ENCODE measurements at regions not wholly inside any gene's neighbourhood (a gene's known extent, or its start where the extent isn't known, plus 50 kb on each side); places are given as distances from the start of the nearest gene placed in this dataset.
"Not testable (repeated sequence)": the region's sequence is repeated elsewhere in the genome, so short reads cannot be mapped to it uniquely, and the experiment has no call there.

GRCh38 chr21:9744166-9744565 lies 777.2 kb upstream of the TPTE start:
- TF ChIP-seq, protein P1, sequence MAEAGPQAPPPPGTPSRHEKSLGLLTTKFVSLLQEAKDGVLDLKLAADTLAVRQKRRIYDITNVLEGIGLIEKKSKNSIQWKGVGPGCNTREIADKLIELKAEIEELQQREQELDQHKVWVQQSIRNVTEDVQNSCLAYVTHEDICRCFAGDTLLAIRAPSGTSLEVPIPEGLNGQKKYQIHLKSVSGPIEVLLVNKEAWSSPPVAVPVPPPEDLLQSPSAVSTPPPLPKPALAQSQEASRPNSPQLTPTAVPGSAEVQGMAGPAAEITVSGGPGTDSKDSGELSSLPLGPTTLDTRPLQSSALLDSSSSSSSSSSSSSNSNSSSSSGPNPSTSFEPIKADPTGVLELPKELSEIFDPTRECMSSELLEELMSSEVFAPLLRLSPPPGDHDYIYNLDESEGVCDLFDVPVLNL (CRISPR knock-in tag; IDR thresholded peaks at IDR 0.05; ENCODE audit: low read depth) = not testable (repeated sequence)
- TF ChIP-seq E2F6 (IDR thresholded peaks at IDR 0.05; ENCODE audit: borderline replicate concordance in 1 of 2, extremely low read depth in 1 of 2, insufficient read depth in 1 of 2, insufficient read length in 1 of 2, low read depth in 1 of 2, low read length in 1 of 2, poor library complexity in 1 of 2, severe bottlenecking in 1 of 2); U2AF1 (optimal IDR thresholded peaks at IDR 0.05; ENCODE audit: low read depth, low read length): not testable (repeated sequence)
- TF ChIP-seq, protein P2, sequence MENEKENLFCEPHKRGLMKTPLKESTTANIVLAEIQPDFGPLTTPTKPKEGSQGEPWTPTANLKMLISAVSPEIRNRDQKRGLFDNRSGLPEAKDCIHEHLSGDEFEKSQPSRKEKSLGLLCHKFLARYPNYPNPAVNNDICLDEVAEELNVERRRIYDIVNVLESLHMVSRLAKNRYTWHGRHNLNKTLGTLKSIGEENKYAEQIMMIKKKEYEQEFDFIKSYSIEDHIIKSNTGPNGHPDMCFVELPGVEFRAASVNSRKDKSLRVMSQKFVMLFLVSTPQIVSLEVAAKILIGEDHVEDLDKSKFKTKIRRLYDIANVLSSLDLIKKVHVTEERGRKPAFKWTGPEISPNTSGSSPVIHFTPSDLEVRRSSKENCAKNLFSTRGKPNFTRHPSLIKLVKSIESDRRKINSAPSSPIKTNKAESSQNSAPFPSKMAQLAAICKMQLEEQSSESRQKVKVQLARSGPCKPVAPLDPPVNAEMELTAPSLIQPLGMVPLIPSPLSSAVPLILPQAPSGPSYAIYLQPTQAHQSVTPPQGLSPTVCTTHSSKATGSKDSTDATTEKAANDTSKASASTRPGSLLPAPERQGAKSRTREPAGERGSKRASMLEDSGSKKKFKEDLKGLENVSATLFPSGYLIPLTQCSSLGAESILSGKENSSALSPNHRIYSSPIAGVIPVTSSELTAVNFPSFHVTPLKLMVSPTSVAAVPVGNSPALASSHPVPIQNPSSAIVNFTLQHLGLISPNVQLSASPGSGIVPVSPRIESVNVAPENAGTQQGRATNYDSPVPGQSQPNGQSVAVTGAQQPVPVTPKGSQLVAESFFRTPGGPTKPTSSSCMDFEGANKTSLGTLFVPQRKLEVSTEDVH (IDR thresholded peaks at IDR 0.05; ENCODE audit: low read depth, partially characterized antibody) = not testable (repeated sequence)
- TF ChIP-seq, protein P3, sequence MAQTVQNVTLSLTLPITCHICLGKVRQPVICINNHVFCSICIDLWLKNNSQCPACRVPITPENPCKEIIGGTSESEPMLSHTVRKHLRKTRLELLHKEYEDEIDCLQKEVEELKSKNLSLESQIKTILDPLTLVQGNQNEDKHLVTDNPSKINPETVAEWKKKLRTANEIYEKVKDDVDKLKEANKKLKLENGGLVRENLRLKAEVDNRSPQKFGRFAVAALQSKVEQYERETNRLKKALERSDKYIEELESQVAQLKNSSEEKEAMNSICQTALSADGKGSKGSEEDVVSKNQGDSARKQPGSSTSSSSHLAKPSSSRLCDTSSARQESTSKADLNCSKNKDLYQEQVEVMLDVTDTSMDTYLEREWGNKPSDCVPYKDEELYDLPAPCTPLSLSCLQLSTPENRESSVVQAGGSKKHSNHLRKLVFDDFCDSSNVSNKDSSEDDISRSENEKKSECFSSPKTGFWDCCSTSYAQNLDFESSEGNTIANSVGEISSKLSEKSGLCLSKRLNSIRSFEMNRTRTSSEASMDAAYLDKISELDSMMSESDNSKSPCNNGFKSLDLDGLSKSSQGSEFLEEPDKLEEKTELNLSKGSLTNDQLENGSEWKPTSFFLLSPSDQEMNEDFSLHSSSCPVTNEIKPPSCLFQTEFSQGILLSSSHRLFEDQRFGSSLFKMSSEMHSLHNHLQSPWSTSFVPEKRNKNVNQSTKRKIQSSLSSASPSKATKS (CRISPR knock-in tag; IDR thresholded peaks at IDR 0.05) = not testable (repeated sequence)
